Peyer's patch (tissue), 4 donors: ENCODE measurements at regions not wholly inside any gene's neighbourhood (a gene's known extent, or its start where the extent isn't known, plus 50 kb on each side); places are given as distances from the start of the nearest gene placed in this dataset.

ENCODE experiments used
- DNase-seq, 3 donors: peaks; one replicate each; pipeline ENCODE4 v3.0.0-alpha.2; 2017 to 2019
- H3K27ac ChIP-seq, 4 donors: fragments of 200-600 bp; sonication (generic); one replicate each; pipeline ENCODE4 v1.5.1; 2016 to 2019
- H3K27me3 ChIP-seq, 2 donors: fragments of 200-600 bp; sonication (generic); one replicate each; pipeline ENCODE4 v1.5.1; 2019
- H3K36me3 ChIP-seq, 3 donors: fragments of 200-600 bp; sonication (generic); one replicate each; pipeline ENCODE4 v1.5.1; 2016 to 2019
- H3K4me1 ChIP-seq, 4 donors: fragments of 200-600 bp; sonication (generic); one replicate each; pipeline ENCODE4 v1.5.1; 2016 to 2019
- H3K4me3 ChIP-seq, 4 donors: fragments of 200-600 bp; sonication (generic); 1 replicate in 3 of 4; 2 replicates in 1 of 4; pipeline ENCODE4 v1.5.1; 2016 to 2019; ENCODE audit warnings: mild to moderate bottlenecking in 1 of 4
- H3K9me3 ChIP-seq, 4 donors: fragments of 200-600 bp; sonication (generic); one replicate each; pipeline ENCODE4 v1.5.1; 2016 to 2019; ENCODE audit warnings: mild to moderate bottlenecking in 1 of 4
- CTCF ChIP-seq, 6 experiments: fragments of 450-650 bp in 4 of 6; fragments of 200-600 bp in 2 of 6; sonication (generic) in 1 of 6; IDR thresholded peaks; one replicate each; pipeline ENCODE4 v1.5.1; 2017 to 2019; ENCODE audit warnings: antibody characterized with exemption in 6 of 6, mild to moderate bottlenecking in 3 of 6, moderate library complexity in 1 of 6
- POLR2A ChIP-seq, 2 donors: fragments of 450-650 bp; IDR thresholded peaks; one replicate each; pipeline ENCODE4 v1.5.1; 2017; ENCODE audit warnings: antibody characterized with exemption in 2 of 2, mild to moderate bottlenecking in 2 of 2, moderate library complexity in 2 of 2

GRCh38 chr3:162892921-162893793 is 1396.5 kb downstream of the OTOL1 start:
- DNase-seq, result no peak
- Histone ChIP-seq H3K4me3 (no peak overlapping the region), H3K27me3 (no peaks in the 10 kb centered on the region), H3K36me3 (no peaks in the 10 kb centered on the region), H3K27ac (no peak overlapping the region), H3K4me1 (no peaks in the 10 kb centered on the region), H3K9me3 (no peaks in the 10 kb centered on the region)
- TF ChIP-seq POLR2A (IDR thresholded peaks at IDR 0.05), result no peak
- TF ChIP-seq CTCF (IDR thresholded peaks at IDR 0.05), result no peak

- H3K9me3 ChIP-seq, result no peaks in the 10 kb centered on the region
- H3K36me3 ChIP-seq, result no peaks in the 10 kb centered on the region
- H3K4me3 ChIP-seq, result no peak overlapping the region
- no peak for TF ChIP-seq CTCF (IDR thresholded peaks at IDR 0.05)
- TF ChIP-seq POLR2A (IDR thresholded peaks at IDR 0.05), result no peak
- no peak overlapping the region for H3K27ac ChIP-seq
- DNase-seq, result no peak
- H3K4me1 ChIP-seq, result no peaks in the 10 kb centered on the region
- H3K27me3 ChIP-seq, result no peaks in the 10 kb centered on the region
Observed at GRCh38 chr3:162897291-162897690, 1400.7 kb downstream of the OTOL1 start.

GRCh38 chr3:162932503-162932902 is 1435.9 kb downstream of the OTOL1 start:
- Histone ChIP-seq H3K27ac (no peak overlapping the region), H3K36me3 (no peaks in the 10 kb centered on the region), H3K4me1 (no peaks in the 10 kb centered on the region), H3K4me3 (no peak overlapping the region), H3K27me3 (no peaks in the 10 kb centered on the region), H3K9me3 (no peaks in the 10 kb centered on the region)
- DNase-seq, result no peak
- no peak for TF ChIP-seq POLR2A (IDR thresholded peaks at IDR 0.05)
- no peak for TF ChIP-seq CTCF (IDR thresholded peaks at IDR 0.05)

GRCh38 chr3:162933656-162934055 is 1437.0 kb downstream of the OTOL1 start:
- no peak overlapping the region for H3K4me3 ChIP-seq
- DNase-seq, result no peak
- no peaks in the 10 kb centered on the region for H3K9me3 ChIP-seq
- no peak for TF ChIP-seq POLR2A (IDR thresholded peaks at IDR 0.05)
- no peak for TF ChIP-seq CTCF (IDR thresholded peaks at IDR 0.05)
- H3K27me3 ChIP-seq, result no peaks in the 10 kb centered on the region
- H3K36me3 ChIP-seq, result no peaks in the 10 kb centered on the region
- no peaks in the 10 kb centered on the region for H3K4me1 ChIP-seq
- H3K27ac ChIP-seq, result no peak overlapping the region

GRCh38 chr3:162936706-162937105 is 1440.1 kb downstream of the OTOL1 start:
- TF ChIP-seq POLR2A (IDR thresholded peaks at IDR 0.05) (no peak), CTCF (IDR thresholded peaks at IDR 0.05) (no peak)
- H3K4me3 ChIP-seq, result no peak overlapping the region
- H3K27ac ChIP-seq, result no peak overlapping the region
- DNase-seq, result no peak
- H3K27me3 ChIP-seq, result no peaks in the 10 kb centered on the region
- no peaks in the 10 kb centered on the region for H3K4me1 ChIP-seq
- no peaks in the 10 kb centered on the region for H3K36me3 ChIP-seq
- H3K9me3 ChIP-seq, result no peaks in the 10 kb centered on the region
